PC-9 (cell line): ENCODE measurements at regions not wholly inside any gene's neighbourhood (a gene's known extent, or its start where the extent isn't known, plus 50 kb on each side); places are given as distances from the start of the nearest gene placed in this dataset.

Experiments used
- EZH2 ChIP-seq: fragments of 200-600 bp; sonication (generic); IDR thresholded peaks from 2 replicates; pipeline ENCODE4 v1.8.0; 2017; ENCODE audit warnings: antibody characterized with exemption, low read depth
- TF ChIP-seq, protein P1 (sequence below): fragments of 200-600 bp; sonication (generic); conservative IDR thresholded peaks from 2 replicates; pipeline ENCODE4 v1.6.1; 2017; ENCODE audit warnings: mixed run types, antibody characterized with exemption, mild to moderate bottlenecking, moderate library complexity

DNA sequence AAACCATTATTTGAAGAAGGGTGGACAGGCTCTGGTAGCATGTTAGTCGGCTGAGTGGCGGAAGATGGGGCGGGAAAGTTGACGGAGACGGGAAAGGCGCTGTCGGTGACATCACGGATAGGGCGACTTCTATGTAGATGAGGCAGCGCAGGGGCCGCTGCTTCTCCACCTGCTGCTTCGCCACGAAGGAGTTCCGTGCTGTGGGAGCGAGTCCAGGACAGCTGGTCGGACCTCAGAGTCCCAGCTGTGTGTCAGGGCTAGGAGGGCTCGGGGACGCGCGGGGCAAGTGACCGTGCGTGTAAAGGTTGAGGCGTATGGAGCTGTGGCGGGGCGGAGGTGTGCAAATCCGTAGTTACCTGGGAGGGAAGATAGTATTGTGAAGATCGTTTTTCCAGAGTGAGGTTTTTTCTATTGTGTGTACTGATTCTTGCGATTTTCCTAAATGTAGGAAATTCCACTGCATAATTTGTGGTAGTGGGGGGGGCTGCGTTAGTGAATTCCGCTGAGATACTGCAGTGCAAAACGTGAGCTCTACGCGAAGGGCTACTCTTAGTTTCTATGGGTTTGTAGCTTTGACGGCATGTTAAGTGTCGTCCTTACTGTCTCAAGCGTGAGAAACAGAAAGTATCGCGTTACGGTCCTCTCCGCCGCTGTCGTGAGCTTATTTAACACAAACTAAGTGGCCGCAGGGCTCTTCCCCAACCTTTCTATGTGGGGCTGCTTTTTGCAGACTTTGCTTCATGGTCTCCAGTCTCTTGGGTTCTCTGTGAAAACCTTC lies 111.2 kb upstream of the NBPF11 start:
- TF ChIP-seq, protein P1, sequence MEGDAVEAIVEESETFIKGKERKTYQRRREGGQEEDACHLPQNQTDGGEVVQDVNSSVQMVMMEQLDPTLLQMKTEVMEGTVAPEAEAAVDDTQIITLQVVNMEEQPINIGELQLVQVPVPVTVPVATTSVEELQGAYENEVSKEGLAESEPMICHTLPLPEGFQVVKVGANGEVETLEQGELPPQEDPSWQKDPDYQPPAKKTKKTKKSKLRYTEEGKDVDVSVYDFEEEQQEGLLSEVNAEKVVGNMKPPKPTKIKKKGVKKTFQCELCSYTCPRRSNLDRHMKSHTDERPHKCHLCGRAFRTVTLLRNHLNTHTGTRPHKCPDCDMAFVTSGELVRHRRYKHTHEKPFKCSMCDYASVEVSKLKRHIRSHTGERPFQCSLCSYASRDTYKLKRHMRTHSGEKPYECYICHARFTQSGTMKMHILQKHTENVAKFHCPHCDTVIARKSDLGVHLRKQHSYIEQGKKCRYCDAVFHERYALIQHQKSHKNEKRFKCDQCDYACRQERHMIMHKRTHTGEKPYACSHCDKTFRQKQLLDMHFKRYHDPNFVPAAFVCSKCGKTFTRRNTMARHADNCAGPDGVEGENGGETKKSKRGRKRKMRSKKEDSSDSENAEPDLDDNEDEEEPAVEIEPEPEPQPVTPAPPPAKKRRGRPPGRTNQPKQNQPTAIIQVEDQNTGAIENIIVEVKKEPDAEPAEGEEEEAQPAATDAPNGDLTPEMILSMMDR, result no peak
- TF ChIP-seq EZH2, result no peak
